Endothelial cell of umbilical vein (primary cell): ENCODE measurements at regions not wholly inside any gene's neighbourhood (a gene's known extent, or its start where the extent isn't known, plus 50 kb on each side); places are given as distances from the start of the nearest gene placed in this dataset.
"Not testable (repeated sequence)": the region's sequence is repeated elsewhere in the genome, so short reads cannot be mapped to it uniquely, and the experiment has no call there.

ENCODE experiments used
- BruUV-seq: library from RNA; stranded (reverse); fragments of 400-500 nt; replicated peaks from 2 replicates; lab custom pipeline; 2021; lab: Mats Ljungman, UMichigan
- CTCF ChIA-PET: fragments of 300-600, 350-600 bp; sonication (Branson Sonifier 250); formaldehyde crosslinking; loops from one replicate; lab custom pipeline; 2021; ENCODE audit warnings: antibody characterized with exemption, inconsistent platforms; lab: Charles Lee
- POLR2A ChIA-PET: fragments of 300-600, 350-600 bp; sonication (Branson Sonifier 250); formaldehyde crosslinking; loops from one replicate; lab custom pipeline; 2021; ENCODE audit warnings: antibody characterized with exemption, inconsistent platforms; lab: Charles Lee
- DNase-seq: peaks from one replicate; pipeline ENCODE4 v3.0.0-alpha.2; 2011; ENCODE audit warnings: low read depth, low spot score
- FAIRE-seq: peaks from 2 replicates; lab custom pipeline; 2011; peaks lifted over from hg19 to GRCh38; lab: Jason Lieb, UNC
- H2AFZ ChIP-seq: 2 replicates; pipeline ENCODE4 v1.6.0; 2012; ENCODE audit warnings: low read depth, low read length, control low read depth, inconsistent platforms
- H3K27ac ChIP-seq: 2 replicates; pipeline ENCODE4 v1.5.1; 2011; ENCODE audit warnings: low read depth, mild to moderate bottlenecking, control low read depth, low read length, moderate library complexity; ENCODE audit not compliant: insufficient read depth
- H3K27me3 ChIP-seq, 2 experiments: 2 replicates each; pipeline versions ENCODE4 v1.6.0 to v1.6.1; 2011; ENCODE audit warnings: low read length in 2 of 2, mixed read lengths in 1 of 2; ENCODE audit not compliant: control insufficient read depth in 2 of 2, insufficient read depth in 2 of 2
- H3K36me3 ChIP-seq, 2 experiments: 2 replicates in 1 of 2; 3 replicates in 1 of 2; pipeline ENCODE4 v1.5.1; 2011; ENCODE audit warnings: low read length in 2 of 2, mild to moderate bottlenecking in 1 of 2, moderate library complexity in 1 of 2; ENCODE audit not compliant: control insufficient read depth in 2 of 2, insufficient read depth in 2 of 2; ENCODE audit errors: extremely low read depth in 1 of 2
- H3K4me1 ChIP-seq: 3 replicates; pipeline ENCODE4 v1.5.1; 2011; ENCODE audit warnings: mild to moderate bottlenecking, low read length; ENCODE audit not compliant: control insufficient read depth, insufficient read depth; ENCODE audit errors: extremely low read depth
- H3K4me2 ChIP-seq: 2 replicates; pipeline ENCODE4 v1.6.1; 2011; ENCODE audit warnings: low read length, control low read depth, mixed read lengths; ENCODE audit not compliant: insufficient read depth
- H3K4me3 ChIP-seq, 3 experiments: fragments of 200-600 bp in 1 of 3; sonication (generic), shearing (Covaris generic) in 1 of 3; replicated peaks in 1 of 3; 2 replicates each; pipeline ENCODE4 v1.5.1; 2011 to 2016; ENCODE audit warnings: control low read depth in 3 of 3, low read length in 3 of 3, mild to moderate bottlenecking in 2 of 3, inconsistent platforms in 1 of 3, low read depth in 1 of 3, moderate library complexity in 1 of 3; ENCODE audit not compliant: insufficient read depth in 1 of 3
- H3K79me2 ChIP-seq: 2 replicates; pipeline ENCODE4 v1.6.0; 2012; ENCODE audit warnings: low read length, inconsistent platforms; ENCODE audit not compliant: control insufficient read depth, insufficient read depth
- H3K9ac ChIP-seq: replicated peaks from 2 replicates; pipeline ENCODE3; 2011; ENCODE audit warnings: low read length, control low read depth; ENCODE audit not compliant: insufficient read depth; ENCODE audit errors: extremely low read depth
- H3K9me1 ChIP-seq: replicated peaks from 3 replicates; pipeline ENCODE4 v1.6.0; 2011; ENCODE audit warnings: mild to moderate bottlenecking, low read length; ENCODE audit not compliant: control insufficient read depth, insufficient read depth; ENCODE audit errors: extremely low read depth
- H3K9me3 ChIP-seq: replicated peaks from 2 replicates; pipeline ENCODE4 v1.5.1; 2012; ENCODE audit warnings: low read length, inconsistent platforms; ENCODE audit not compliant: control insufficient read depth, insufficient read depth
- H4K20me1 ChIP-seq: replicated peaks from 2 replicates; pipeline ENCODE3; 2011; ENCODE audit warnings: mild to moderate bottlenecking, low read length; ENCODE audit not compliant: control insufficient read depth, insufficient read depth; ENCODE audit errors: extremely low read depth
- CTCF ChIP-seq, 2 donors: IDR thresholded peaks; 1 replicate in 1 of 2; 2 replicates in 1 of 2; pipeline ENCODE4 v1.5.1; 2011; ENCODE audit warnings: low read length in 2 of 2, mild to moderate bottlenecking in 2 of 2, moderate library complexity in 2 of 2, control low read depth in 1 of 2, inconsistent platforms in 1 of 2, low read depth in 1 of 2; ENCODE audit not compliant: insufficient read depth in 1 of 2; ENCODE audit errors: extremely low read depth in 1 of 2
- EZH2 ChIP-seq: IDR thresholded peaks from 2 replicates; pipeline ENCODE4 v1.6.1; 2012; ENCODE audit warnings: borderline replicate concordance, low read depth, mild to moderate bottlenecking, moderate library complexity, low read length, inconsistent platforms; ENCODE audit not compliant: severe bottlenecking
- FOS ChIP-seq: IDR thresholded peaks from 2 replicates; pipeline ENCODE4 v1.6.1; 2011; ENCODE audit warnings: mild to moderate bottlenecking, low read length, moderate library complexity, borderline replicate concordance; ENCODE audit not compliant: insufficient read depth
- GATA2 ChIP-seq: IDR thresholded peaks from 2 replicates; pipeline ENCODE4 v1.7.0; 2011; ENCODE audit warnings: low read depth, mild to moderate bottlenecking, moderate library complexity, mixed read lengths, low read length; ENCODE audit not compliant: insufficient read length, insufficient read depth
- JUN ChIP-seq: IDR thresholded peaks from 2 replicates; pipeline ENCODE4 v1.6.1; 2011; ENCODE audit warnings: borderline replicate concordance, low read depth; ENCODE audit not compliant: insufficient read length, insufficient read depth
- MAX ChIP-seq: IDR thresholded peaks from 2 replicates; pipeline ENCODE4 v1.6.1; 2011; ENCODE audit not compliant: insufficient read depth, insufficient read length
- MYC ChIP-seq: IDR thresholded peaks from one replicate; pipeline ENCODE4 v1.6.1; 2011; ENCODE audit warnings: mild to moderate bottlenecking, low read depth, low read length
- POLR2A ChIP-seq: IDR thresholded peaks from 2 replicates; pipeline ENCODE4 v1.6.1; 2012; ENCODE audit warnings: low read depth, mild to moderate bottlenecking, control low read depth, low read length
- POLR2AphosphoS5 ChIP-seq: IDR thresholded peaks from 2 replicates; pipeline ENCODE4 v1.6.1; 2012; ENCODE audit warnings: low read depth, mild to moderate bottlenecking, control low read depth, low read length, moderate library complexity; ENCODE audit not compliant: insufficient read depth
- dilution Hi-C: fragments of 300-500 bp; cut with MboI; formaldehyde crosslinking; loops from one replicate; pipeline ENCODE4 v1.15.0; 2019; ENCODE audit warnings: low sequenced_read_pairs; ENCODE audit not compliant: extremely low pct_ligation_motif_present
- intact Hi-C: fragments of 100-400 bp; cut with micrococcal nuclease; formaldehyde crosslinking; loops from one replicate; pipeline ENCODE4 v1.10.0; 2022

- Histone ChIP-seq H3K27me3 (no peaks in the 10 kb centered on the region), H4K20me1 (no peaks in the 10 kb centered on the region), H3K9ac (no peak overlapping the region), H3K36me3 (no peaks in the 10 kb centered on the region), H2AFZ (no peak overlapping the region), H3K4me2 (no peak overlapping the region), H3K9me1 (no peaks in the 10 kb centered on the region), H3K9me3 (no peaks in the 10 kb centered on the region), H3K27ac (no peak overlapping the region), H3K4me1 (no peaks in the 10 kb centered on the region), H3K79me2 (no peaks in the 10 kb centered on the region), H3K4me3 (no peak overlapping the region)
- intact Hi-C loops (no loop called here), dilution Hi-C loops (no loop called here)
- ChIA-PET CTCF (interaction anchor here (1.0 kb wide), 1 partner anchor 12 kb away, joined by 3 read pairs; no protein-coding TSS in a partner anchor), POLR2A (no interaction called here)
- no peak for FAIRE-seq
- no peak for DNase-seq
- BruUV-seq, result no TSS peak
- TF ChIP-seq CTCF (IDR thresholded peaks at IDR 0.05; ENCODE audit: extremely low read depth in 1 of 2, insufficient read depth in 1 of 2, low read depth in 1 of 2, low read length in 2 of 2) (no peak), FOS (no peak), POLR2AphosphoS5 (no peak), MYC (no peak), MAX (no peak), GATA2 (no peak), EZH2 (no peak), JUN (no peak), POLR2A (no peak)
Measured at GRCh38 chr6:117795234-117795633, 111.8 kb upstream of the SLC35F1 start.

GRCh38 chr6:117798819-117799218 is 108.2 kb upstream of the SLC35F1 start:
- FAIRE-seq, dilution Hi-C loops, H3K4me2 ChIP-seq, H3K9ac ChIP-seq, H3K4me3 ChIP-seq, DNase-seq, intact Hi-C loops, CTCF ChIA-PET, H4K20me1 ChIP-seq, POLR2A ChIA-PET, H3K4me1 ChIP-seq, H3K27me3 ChIP-seq, H3K9me3 ChIP-seq, H2AFZ ChIP-seq, H3K36me3 ChIP-seq, H3K79me2 ChIP-seq, H3K9me1 ChIP-seq, H3K27ac ChIP-seq, BruUV-seq: not testable (repeated sequence)
